AG04450 (cell line): ENCODE measurements at regions not wholly inside any gene's neighbourhood (a gene's known extent, or its start where the extent isn't known, plus 50 kb on each side); places are given as distances from the start of the nearest gene placed in this dataset.

Experiments
- CTCF ChIA-PET: fragments of 300-600, 350-600 bp; formaldehyde crosslinking; extraction: SDS; loops from one replicate; lab custom pipeline; 2022; ENCODE audit warnings: antibody characterized with exemption, inconsistent platforms; lab: Charles Lee
- POLR2A ChIA-PET: fragments of 350-600 bp; formaldehyde crosslinking; extraction: SDS; loops from one replicate; lab custom pipeline; 2021; ENCODE audit warnings: antibody characterized with exemption, inconsistent platforms; lab: Yijun Ruan, JAX
- DNase-seq: peaks from one replicate; pipeline ENCODE4 v3.0.0-alpha.2; 2011; ENCODE audit warnings: low read depth, low spot score
- H3K27ac ChIP-seq: one replicate; pipeline ENCODE4 v1.5.1; 2012; ENCODE audit warnings: low read depth, low read length, control low read depth
- H3K27me3 ChIP-seq: one replicate; pipeline ENCODE4 v1.6.0; 2012; ENCODE audit warnings: low read length; ENCODE audit not compliant: control insufficient read depth, insufficient read depth
- H3K4me3 ChIP-seq: 2 replicates; pipeline ENCODE4 v1.5.1; 2011; ENCODE audit warnings: mild to moderate bottlenecking, low read depth, low read length, control low read depth
- H3K9me3 ChIP-seq: 2 replicates; pipeline ENCODE4 v1.5.1; 2012; ENCODE audit warnings: low read length; ENCODE audit not compliant: control insufficient read depth, insufficient read depth
- TF ChIP-seq, protein P1 (sequence below): IDR thresholded peaks from 2 replicates; pipeline ENCODE4 v1.5.1; 2011; ENCODE audit warnings: low read depth, low read length, control low read depth, inconsistent platforms

DNA sequence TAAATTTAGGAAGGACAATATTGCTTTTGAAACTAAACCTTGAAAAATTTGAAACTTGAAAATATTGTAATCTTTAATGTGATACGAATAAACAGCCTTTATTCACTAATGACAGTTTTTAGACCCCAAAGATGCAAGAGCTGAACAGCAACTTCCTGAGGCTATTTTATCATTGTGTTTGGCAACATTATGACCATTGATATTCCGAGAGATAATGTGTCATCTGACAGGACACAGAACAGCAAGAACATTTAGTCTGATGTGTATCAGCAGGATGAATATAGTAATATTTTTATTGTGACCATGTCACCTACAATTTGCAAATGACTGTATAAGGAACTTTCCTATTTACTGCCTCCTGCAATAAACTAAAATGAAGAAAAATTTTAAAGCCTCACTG is 316.0 kb downstream of the ADAM29 start:
- TF ChIP-seq, protein P1, sequence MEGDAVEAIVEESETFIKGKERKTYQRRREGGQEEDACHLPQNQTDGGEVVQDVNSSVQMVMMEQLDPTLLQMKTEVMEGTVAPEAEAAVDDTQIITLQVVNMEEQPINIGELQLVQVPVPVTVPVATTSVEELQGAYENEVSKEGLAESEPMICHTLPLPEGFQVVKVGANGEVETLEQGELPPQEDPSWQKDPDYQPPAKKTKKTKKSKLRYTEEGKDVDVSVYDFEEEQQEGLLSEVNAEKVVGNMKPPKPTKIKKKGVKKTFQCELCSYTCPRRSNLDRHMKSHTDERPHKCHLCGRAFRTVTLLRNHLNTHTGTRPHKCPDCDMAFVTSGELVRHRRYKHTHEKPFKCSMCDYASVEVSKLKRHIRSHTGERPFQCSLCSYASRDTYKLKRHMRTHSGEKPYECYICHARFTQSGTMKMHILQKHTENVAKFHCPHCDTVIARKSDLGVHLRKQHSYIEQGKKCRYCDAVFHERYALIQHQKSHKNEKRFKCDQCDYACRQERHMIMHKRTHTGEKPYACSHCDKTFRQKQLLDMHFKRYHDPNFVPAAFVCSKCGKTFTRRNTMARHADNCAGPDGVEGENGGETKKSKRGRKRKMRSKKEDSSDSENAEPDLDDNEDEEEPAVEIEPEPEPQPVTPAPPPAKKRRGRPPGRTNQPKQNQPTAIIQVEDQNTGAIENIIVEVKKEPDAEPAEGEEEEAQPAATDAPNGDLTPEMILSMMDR, result no peak
- no peak overlapping the region for H3K27ac ChIP-seq
- ChIA-PET POLR2A (no interaction called here), CTCF (no interaction called here)
- no peak for DNase-seq
- H3K9me3 ChIP-seq, result peaks cover 6% of the 10 kb centered on the region; the same call in 1 of the 2 replicates
- H3K4me3 ChIP-seq, result no peak overlapping the region
- no peaks in the 10 kb centered on the region for H3K27me3 ChIP-seq

DNA sequence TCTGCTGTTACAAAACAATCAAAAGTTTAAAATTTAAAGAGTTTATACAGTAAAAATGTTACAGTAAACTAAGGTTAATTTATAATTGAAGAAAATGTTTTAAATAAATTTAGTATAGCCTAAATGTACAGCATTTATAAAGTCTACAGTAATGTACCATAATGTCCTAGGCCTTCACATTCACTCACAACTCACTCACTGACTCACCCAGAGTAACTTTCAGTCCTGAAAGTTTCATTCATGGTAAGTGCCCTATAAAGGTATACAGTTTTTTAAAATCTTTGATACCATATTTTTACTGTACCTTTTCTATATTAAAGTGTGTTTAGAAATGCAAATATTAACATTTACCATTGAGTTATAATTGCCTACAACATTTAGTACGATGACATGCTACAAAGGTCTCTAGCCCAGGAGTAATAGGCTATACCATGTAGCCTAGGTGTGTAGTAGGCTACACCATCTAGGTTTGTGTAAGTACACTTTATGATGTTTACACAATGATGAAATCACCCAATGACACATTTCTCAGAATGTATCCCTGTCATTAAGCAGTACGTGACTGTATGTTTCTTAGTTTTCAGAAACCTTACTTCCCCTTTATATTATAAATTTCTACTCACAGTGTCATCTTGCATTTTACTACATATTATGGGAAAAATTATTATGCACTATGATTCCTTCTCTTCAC is 320.8 kb downstream of the ADAM29 start:
- H3K4me3 ChIP-seq, result no peak overlapping the region
- DNase-seq, result no peak
- H3K9me3 ChIP-seq, result 0 out of 2 replicates have a peak, but pooled peaks cover 3% of the 10 kb centered on the region
- no peak overlapping the region for H3K27ac ChIP-seq
- H3K27me3 ChIP-seq, result no peaks in the 10 kb centered on the region
- TF ChIP-seq, protein P1, result no peak
- ChIA-PET CTCF (no interaction called here), POLR2A (no interaction called here)

DNA sequence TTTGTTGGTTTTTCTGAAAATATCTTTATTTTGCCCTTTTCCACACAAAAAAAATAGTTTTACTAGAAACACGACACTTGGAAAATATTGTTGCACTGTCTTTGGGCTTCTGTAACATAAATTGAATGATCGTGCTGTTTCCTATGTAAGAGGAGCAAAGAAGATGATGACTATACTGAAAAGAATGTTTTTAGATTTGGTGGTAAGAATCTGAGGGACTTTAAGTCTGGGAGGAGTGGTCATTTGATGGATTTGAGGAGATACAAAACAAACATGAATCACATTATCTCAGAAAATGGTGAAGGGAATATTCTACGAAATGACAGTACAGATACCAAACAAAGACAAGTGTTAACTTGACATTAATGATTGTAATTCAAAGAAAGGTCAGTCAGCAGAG is 328.8 kb downstream of the ADAM29 start:
- H3K9me3 ChIP-seq, result peaks cover 5% of the 10 kb centered on the region; the same call in 1 of the 2 replicates
- H3K4me3 ChIP-seq, result no peak overlapping the region
- TF ChIP-seq, protein P1, result no peak
- ChIA-PET CTCF (no interaction called here), POLR2A (no interaction called here)
- no peak overlapping the region for H3K27ac ChIP-seq
- no peak for DNase-seq
- no peaks in the 10 kb centered on the region for H3K27me3 ChIP-seq

DNA sequence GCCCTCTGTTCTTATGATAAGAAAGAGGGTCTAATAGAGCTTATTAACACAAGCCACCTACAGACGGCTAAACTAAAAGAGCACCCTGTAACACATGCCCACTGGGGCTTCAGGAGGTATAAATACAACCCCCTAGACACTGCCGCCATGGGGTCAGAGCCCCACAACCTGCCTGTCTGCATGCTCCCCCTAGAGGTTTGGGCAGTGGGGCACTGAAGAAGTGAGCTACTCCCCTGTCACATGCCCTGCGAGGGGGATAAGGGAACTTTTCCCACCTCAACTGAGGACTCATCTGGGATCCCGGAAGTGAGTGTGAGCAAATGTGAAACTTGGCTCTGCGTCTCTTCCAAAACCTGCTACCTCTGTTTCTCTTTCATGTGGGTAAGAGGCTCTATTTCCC is 334.5 kb downstream of the ADAM29 start:
- ChIA-PET CTCF (interaction anchor here (1.2 kb wide), 1 partner anchor 284 kb away, joined by 3 read pairs; no protein-coding TSS in a partner anchor), POLR2A (no interaction called here)
- Histone ChIP-seq H3K27ac (no peak overlapping the region), H3K27me3 (no peaks in the 10 kb centered on the region), H3K4me3 (no peak overlapping the region), H3K9me3 (peaks cover 21% of the 10 kb centered on the region)
- TF ChIP-seq, protein P1, result no peak
- DNase-seq, result no peak

DNA sequence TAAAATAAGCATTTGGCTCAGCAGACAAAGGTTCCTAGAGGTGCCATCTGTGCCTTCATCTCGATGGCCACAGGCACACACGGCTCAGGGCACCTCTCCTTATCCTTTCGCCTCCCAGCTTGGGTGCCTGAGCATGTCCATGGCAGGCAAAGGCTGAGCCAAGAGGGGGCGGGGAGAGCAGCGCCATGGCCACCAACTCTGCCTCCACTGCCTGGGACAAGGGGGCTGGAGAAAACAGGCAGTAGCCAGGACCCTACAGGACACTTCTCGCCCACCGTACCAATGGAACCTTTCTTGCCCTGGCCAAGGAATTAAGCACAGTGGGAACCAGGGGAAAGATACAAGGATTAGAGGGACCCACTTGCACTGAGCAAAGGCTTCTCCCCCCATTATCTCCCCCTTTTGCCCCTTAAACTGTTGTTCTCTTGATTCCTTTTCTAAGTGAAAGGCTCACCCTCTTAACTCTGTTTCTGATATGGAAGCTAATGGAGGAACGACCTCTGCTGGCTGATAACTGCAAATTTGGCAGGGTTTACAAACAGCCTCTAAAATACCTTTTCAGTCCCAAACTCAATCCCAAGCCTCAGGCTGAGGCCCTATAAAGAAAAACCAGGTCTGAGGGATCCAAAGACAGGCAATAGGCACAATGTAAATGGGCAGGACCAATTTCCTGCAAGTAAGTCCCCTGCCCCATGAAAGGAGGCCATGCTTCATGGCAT is 335.2 kb downstream of the ADAM29 start:
- no peak for DNase-seq
- no peak overlapping the region for H3K4me3 ChIP-seq
- ChIA-PET POLR2A (no interaction called here), CTCF (interaction anchor here (0.6 to 1.2 kb wide), 2 partner anchors 13 to 283 kb away, joined by 3 to 5 read pairs; no protein-coding TSS in a partner anchor)
- TF ChIP-seq, protein P1, result no peak
- no peaks in the 10 kb centered on the region for H3K27me3 ChIP-seq
- H3K27ac ChIP-seq, result no peak overlapping the region
- peaks cover 21% of the 10 kb centered on the region for H3K9me3 ChIP-seq
